ENCODE measurements at regions not wholly inside any gene's neighbourhood (a gene's known extent, or its start where the extent isn't known, plus 50 kb on each side); places are given as distances from the start of the nearest gene placed in this dataset.

GRCh38 chr1:115224636-115225035, 113.4 kb downstream of the NGF start:
- no peak overlapping the region for H3K4me3 ChIP-seq (replicated peaks; ENCODE audit: low read depth, low read length)
- TF ChIP-seq CTCF (IDR thresholded peaks at IDR 0.05; ENCODE audit: low read depth, low read length, missing control alignments), result no peak

DNA sequence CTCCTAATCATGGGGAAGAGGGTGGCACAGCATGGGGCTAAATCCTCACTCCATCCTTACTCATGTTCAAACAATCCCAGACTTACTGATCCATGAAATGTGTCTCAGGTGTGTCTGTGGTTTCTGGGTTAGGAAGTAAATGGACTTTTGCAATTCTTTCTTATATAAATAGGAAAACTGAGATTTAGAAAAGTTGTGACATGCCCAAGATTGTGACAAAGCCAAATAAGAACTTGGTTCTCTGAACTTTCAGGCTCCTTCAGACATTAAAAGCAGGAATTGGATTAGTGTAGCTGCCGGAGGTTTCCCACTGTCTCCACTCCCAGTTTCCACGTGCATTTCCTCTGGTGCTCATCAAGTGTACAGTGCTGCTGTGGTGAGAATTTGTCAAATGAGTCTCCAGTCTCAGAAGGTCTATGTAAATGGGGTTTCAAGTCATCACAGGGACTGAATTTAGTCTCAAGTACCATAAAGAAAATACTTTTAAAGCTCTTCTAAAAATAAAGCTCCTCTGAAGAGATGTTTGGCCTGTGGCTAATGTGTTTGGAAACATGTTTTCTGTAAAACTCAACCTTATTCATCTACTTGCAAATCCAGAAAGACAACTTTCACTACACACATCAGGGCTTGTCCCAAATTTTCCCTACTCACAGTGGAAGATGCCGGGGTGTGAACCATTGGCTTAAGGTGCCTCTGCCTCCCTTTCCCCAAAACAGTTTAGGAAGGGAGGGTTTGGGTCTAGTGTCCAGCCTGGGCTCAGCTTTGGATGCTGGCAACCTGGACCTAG, 115.2 kb downstream of the NGF start:
- no peak for DNase-seq (ENCODE audit: extremely low read depth, low read depth)
- H3K4me3 ChIP-seq (replicated peaks; ENCODE audit: low read depth, low read length), result no peak overlapping the region
- TF ChIP-seq CTCF (IDR thresholded peaks at IDR 0.05; ENCODE audit: low read depth, low read length, missing control alignments), result no peak

More at GRCh38 chr1:115224636-115225035, 113.4 kb downstream of the NGF start:
- no peak for DNase-seq (ENCODE audit: extremely low read depth, low read depth)

- TF ChIP-seq CTCF (IDR thresholded peaks at IDR 0.05; ENCODE audit: low read depth, low read length, missing control alignments), result no peak
- no peak overlapping the region for H3K4me3 ChIP-seq (replicated peaks; ENCODE audit: low read depth, low read length)
- no peak for DNase-seq (ENCODE audit: extremely low read depth, low read depth)
Measured at GRCh38 chr1:115220340-115221270, 117.4 kb downstream of the NGF start.

GRCh38 chr1:115219927-115220326, 118.1 kb downstream of the NGF start:
- no peak for TF ChIP-seq CTCF (IDR thresholded peaks at IDR 0.05; ENCODE audit: low read depth, low read length, missing control alignments)
- DNase-seq (ENCODE audit: extremely low read depth, low read depth), result no peak
- no peak overlapping the region for H3K4me3 ChIP-seq (replicated peaks; ENCODE audit: low read depth, low read length)

GRCh38 chr1:115218699-115219098, 119.3 kb downstream of the NGF start:
- DNase-seq (ENCODE audit: extremely low read depth, low read depth), result no peak
- TF ChIP-seq CTCF (IDR thresholded peaks at IDR 0.05; ENCODE audit: low read depth, low read length, missing control alignments), result no peak
- H3K4me3 ChIP-seq (replicated peaks; ENCODE audit: low read depth, low read length), result no peak overlapping the region

- DNase-seq (ENCODE audit: extremely low read depth, low read depth), result no peak
- no peak for TF ChIP-seq CTCF (IDR thresholded peaks at IDR 0.05; ENCODE audit: low read depth, low read length, missing control alignments)
- H3K4me3 ChIP-seq (replicated peaks; ENCODE audit: low read depth, low read length), result no peak overlapping the region
Measured at GRCh38 chr1:115218034-115218405, 120.0 kb downstream of the NGF start.

Measured in HFF-Myc (cell line).